Ovary (tissue), 7 donors: ENCODE measurements at regions not wholly inside any gene's neighbourhood (a gene's known extent, or its start where the extent isn't known, plus 50 kb on each side); places are given as distances from the start of the nearest gene placed in this dataset.

Source experiments
- DNase-seq, 5 donors: peaks; one replicate each; pipeline ENCODE4 v3.0.0-alpha.2; 2019 to 2020
- H3K27ac ChIP-seq, 2 donors: fragments of 200-600 bp; one replicate each; pipeline versions ENCODE4 v1.5.1 to v1.8.0; 2019 to 2022
- H3K27me3 ChIP-seq: fragments of 200-600 bp; one replicate; pipeline ENCODE4 v1.8.0; 2022
- H3K36me3 ChIP-seq: fragments of 200-600 bp; sonication (generic); one replicate; pipeline ENCODE4 v1.5.1; 2019
- H3K4me1 ChIP-seq: one replicate; pipeline ENCODE4 v1.8.1; 2013; ENCODE audit warnings: mild to moderate bottlenecking, moderate library complexity; ENCODE audit not compliant: insufficient read depth
- H3K4me3 ChIP-seq: fragments of 200-600 bp; sonication (generic); one replicate; pipeline ENCODE4 v1.5.1; 2017
- H3K9me3 ChIP-seq, 2 donors: fragments of 200-600 bp in 1 of 2; sonication (generic) in 1 of 2; one replicate each; pipeline versions ENCODE4 v1.5.1 to v1.8.1; 2013 to 2019; ENCODE audit warnings: mild to moderate bottlenecking in 1 of 2, moderate library complexity in 1 of 2
- CTCF ChIP-seq, 3 donors: fragments of 450-650 bp in 2 of 3; fragments of 200-600 bp in 1 of 3; IDR thresholded peaks; one replicate each; pipeline versions ENCODE4 v1.5.1 to v1.8.0; 2016 to 2022; ENCODE audit warnings: antibody characterized with exemption in 3 of 3, mild to moderate bottlenecking in 1 of 3
- EP300 ChIP-seq: sonication (generic); formaldehyde crosslinking; IDR thresholded peaks from one replicate; pipeline ENCODE4 v1.6.1; 2017; ENCODE audit warnings: antibody characterized with exemption
- POLR2A ChIP-seq: fragments of 450-650 bp; IDR thresholded peaks from one replicate; pipeline ENCODE4 v1.6.1; 2017; ENCODE audit warnings: antibody characterized with exemption, mild to moderate bottlenecking, moderate library complexity
- WGBS, 3 donors: extraction: QIAGEN DNeasy Blood & Tissue Kit in 1 of 3; methylation state at CpG; one replicate each; pipeline versions ENCODE4 v1.1.5 to v1.1.7; 2013 to 2017; 5-methylcytosine and 5-hydroxymethylcytosine counted together
- intact Hi-C, 4 donors: fragments of 100-400 bp; cut with DNase I; formaldehyde crosslinking; loops; one replicate each; pipeline versions ENCODE4 v1.11.0 to v1.15.1; 2022 to 2023
- donor health status: DM: no; HTN: no; CAD: no; lungs with moderate emphysema.
- donor health status: DM: no; HTN: no; CAD: no.
- donor health status: Bipolar disorder and iron deficiency.
- donor health status: DM: no; HTN: no; CAD: no.
- donor health status: DM: yes; HTN: yes; CAD: no.

GRCh38 chr6:101341926-101342325 is 51.6 kb upstream of the GRIK2 start:
- no peak for TF ChIP-seq POLR2A
- no peak for TF ChIP-seq EP300
- TF ChIP-seq CTCF (IDR thresholded peaks at IDR 0.05): no peak
- Histone ChIP-seq H3K4me1 (no peaks in the 10 kb centered on the region), H3K27ac (no peak overlapping the region), H3K4me3 (no peak overlapping the region), H3K27me3 (no peaks in the 10 kb centered on the region), H3K9me3 (no peaks in the 10 kb centered on the region), H3K36me3 (no peaks in the 10 kb centered on the region)
- intact Hi-C loops: no loop called here
- no peak for DNase-seq
- WGBS, 3 donors: 35 to 49% (median 42%) methylated on average over 1 of the region's 1 CpG
